ENCODE measurements at regions not wholly inside any gene's neighbourhood (a gene's known extent, or its start where the extent isn't known, plus 50 kb on each side); places are given as distances from the start of the nearest gene placed in this dataset.

- H3K27ac ChIP-seq (ENCODE audit: low read length), result no peak overlapping the region
- ATAC-seq (no peak), DNase-seq (ENCODE audit: low read depth, low spot score) (no peak)
- TF ChIP-seq REST (IDR thresholded peaks at IDR 0.05; ENCODE audit: insufficient read depth in 1 of 2, low read depth in 2 of 2, low read length in 1 of 2) (no peak), SIN3A (IDR thresholded peaks at IDR 0.05; ENCODE audit: borderline replicate concordance, insufficient read depth, low read depth, low read length) (no peak), TCF7L2 (IDR thresholded peaks at IDR 0.05; ENCODE audit: low read depth, low read length) (no peak), CTCF (IDR thresholded peaks at IDR 0.05) (no peak), POLR2AphosphoS5 (IDR thresholded peaks at IDR 0.05; ENCODE audit: low read depth, low read length) (no peak)
- ChIA-PET CTCF (no interaction called here), POLR2A (no interaction called here)
- intact Hi-C loops (cut with micrococcal nuclease; ENCODE audit: unreplicated experiment) (no loop called here), in situ Hi-C loops (cut with HindIII; ENCODE audit: low pct_unique_long_range_greater_than_20kb, low sequenced_read_pairs) (no loop called here)
- no peaks in the 10 kb centered on the region for H3K36me3 ChIP-seq (ENCODE audit: control insufficient read depth, insufficient read depth, low read length)
- no peaks in the 10 kb centered on the region for H3K27me3 ChIP-seq (ENCODE audit: control insufficient read depth, insufficient read depth, low read length)
- no peak overlapping the region for H3K4me3 ChIP-seq (ENCODE audit: low read depth in 2 of 2, low read length in 2 of 2)
- no peaks in the 10 kb centered on the region for H3K4me1 ChIP-seq (ENCODE audit: control insufficient read depth, insufficient read depth, low read length)
- H3K9me3 ChIP-seq (ENCODE audit: control insufficient read depth, insufficient read depth, low read depth, low read length), result no peaks in the 10 kb centered on the region
- BruUV-seq (replicated peaks), result no TSS peak
These were observed 520.0 kb downstream of the GLRX3 start for GRCh38 chr10:130656187-130656575.

- BruUV-seq (replicated peaks), result no TSS peak
- no peak for TF ChIP-seq TCF7L2 (IDR thresholded peaks at IDR 0.05; ENCODE audit: low read depth, low read length)
- TF ChIP-seq REST (IDR thresholded peaks at IDR 0.05; ENCODE audit: insufficient read depth in 1 of 2, low read depth in 2 of 2, low read length in 1 of 2), result no peak
- TF ChIP-seq SIN3A (IDR thresholded peaks at IDR 0.05; ENCODE audit: borderline replicate concordance, insufficient read depth, low read depth, low read length), result no peak
- no peak for TF ChIP-seq CTCF (IDR thresholded peaks at IDR 0.05)
- TF ChIP-seq POLR2AphosphoS5 (IDR thresholded peaks at IDR 0.05; ENCODE audit: low read depth, low read length), result no peak
- CTCF ChIA-PET, result no interaction called here
- POLR2A ChIA-PET, result no interaction called here
- intact Hi-C loops (cut with micrococcal nuclease; ENCODE audit: unreplicated experiment), result no loop called here
- ATAC-seq, result peak; percentile 35; the same call in 1 of the 2 replicates
- Histone ChIP-seq H3K9me3 (ENCODE audit: control insufficient read depth, insufficient read depth, low read depth, low read length) (no peaks in the 10 kb centered on the region), H3K4me1 (ENCODE audit: control insufficient read depth, insufficient read depth, low read length) (no peaks in the 10 kb centered on the region), H3K4me3 (ENCODE audit: low read depth in 2 of 2, low read length in 2 of 2) (no peak overlapping the region), H3K27ac (ENCODE audit: low read length) (no peak overlapping the region), H3K36me3 (ENCODE audit: control insufficient read depth, insufficient read depth, low read length) (no peaks in the 10 kb centered on the region), H3K27me3 (ENCODE audit: control insufficient read depth, insufficient read depth, low read length) (no peaks in the 10 kb centered on the region)
- in situ Hi-C loops (cut with HindIII; ENCODE audit: low pct_unique_long_range_greater_than_20kb, low sequenced_read_pairs), result no loop called here
- no peak for DNase-seq (ENCODE audit: low read depth, low spot score)
These were observed 520.5 kb downstream of the GLRX3 start for GRCh38 chr10:130656582-130657133.
